H1 (cell line): ENCODE measurements at regions not wholly inside any gene's neighbourhood (a gene's known extent, or its start where the extent isn't known, plus 50 kb on each side); places are given as distances from the start of the nearest gene placed in this dataset.

ENCODE experiments used
- NANOG ChIP-seq: IDR thresholded peaks from 2 replicates; pipeline ENCODE4 v1.6.1; 2011; ENCODE audit warnings: low read length, low read depth, mild to moderate bottlenecking, inconsistent platforms; ENCODE audit not compliant: insufficient read depth, poor library complexity, severe bottlenecking
- TEAD4 ChIP-seq: IDR thresholded peaks from 2 replicates; pipeline ENCODE4 v1.6.1; 2012; ENCODE audit warnings: low read depth, low read length, inconsistent platforms, mixed read lengths
- ZNF274 ChIP-seq: IDR thresholded peaks from 2 replicates; pipeline ENCODE4 v1.7.0; 2012; ENCODE audit warnings: low read length, borderline replicate concordance; ENCODE audit errors: extremely low read depth

DNA sequence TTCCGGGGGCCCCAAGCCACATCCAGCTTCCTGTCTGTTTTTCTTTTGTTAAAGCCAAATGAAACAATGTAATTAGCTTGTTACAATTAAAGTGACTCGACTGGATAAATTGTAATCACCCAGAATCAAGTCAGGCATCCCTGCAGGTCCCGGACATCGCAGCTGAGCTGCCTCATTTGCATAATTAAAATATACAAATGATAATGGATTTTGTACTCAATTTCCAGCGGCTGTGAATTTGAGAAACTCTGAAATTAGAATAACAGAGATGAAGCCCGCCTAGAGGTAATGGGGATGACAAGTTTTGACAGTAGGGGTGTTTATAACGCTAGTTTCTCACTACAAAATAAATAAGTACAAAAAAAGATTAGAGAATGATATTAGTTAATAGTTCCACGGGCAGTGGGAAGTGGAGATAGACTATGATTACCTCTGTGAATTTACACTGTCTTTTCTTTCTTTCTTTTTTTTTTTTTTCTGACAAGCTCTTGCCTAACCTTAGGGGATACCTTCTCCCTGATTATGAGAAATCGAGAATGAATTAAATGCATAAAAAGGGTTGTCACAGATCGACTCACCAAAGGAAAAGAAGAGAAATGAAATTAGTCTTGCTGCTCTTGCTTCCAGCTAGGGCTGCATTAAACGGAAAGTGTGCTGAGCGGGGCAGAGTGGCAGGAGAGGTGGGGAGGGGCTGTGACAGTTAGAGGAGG is 82.6 kb upstream of the SKOR2 start (continued):
- TF ChIP-seq TEAD4 (no peak), ZNF274 (no peak), NANOG (no peak)
